Activated CD4-positive, CD25-positive, alpha-beta regulatory T cell treated with anti-CD3 and anti-CD28 coated beads, Interleukin-2, amount 50 U/mL, for 72 hours (primary cell): ENCODE measurements at regions not wholly inside any gene's neighbourhood (a gene's known extent, or its start where the extent isn't known, plus 50 kb on each side); places are given as distances from the start of the nearest gene placed in this dataset.
"Not testable (repeated sequence)": the region's sequence is repeated elsewhere in the genome, so short reads cannot be mapped to it uniquely, and the experiment has no call there.

Experiments used
- DNase-seq: peaks from one replicate; pipeline ENCODE4 v3.0.0; 2021

- DNase-seq: no peak
Observed at GRCh38 chr2:144922519-144922918, 402.6 kb upstream of the ZEB2 start.

DNA sequence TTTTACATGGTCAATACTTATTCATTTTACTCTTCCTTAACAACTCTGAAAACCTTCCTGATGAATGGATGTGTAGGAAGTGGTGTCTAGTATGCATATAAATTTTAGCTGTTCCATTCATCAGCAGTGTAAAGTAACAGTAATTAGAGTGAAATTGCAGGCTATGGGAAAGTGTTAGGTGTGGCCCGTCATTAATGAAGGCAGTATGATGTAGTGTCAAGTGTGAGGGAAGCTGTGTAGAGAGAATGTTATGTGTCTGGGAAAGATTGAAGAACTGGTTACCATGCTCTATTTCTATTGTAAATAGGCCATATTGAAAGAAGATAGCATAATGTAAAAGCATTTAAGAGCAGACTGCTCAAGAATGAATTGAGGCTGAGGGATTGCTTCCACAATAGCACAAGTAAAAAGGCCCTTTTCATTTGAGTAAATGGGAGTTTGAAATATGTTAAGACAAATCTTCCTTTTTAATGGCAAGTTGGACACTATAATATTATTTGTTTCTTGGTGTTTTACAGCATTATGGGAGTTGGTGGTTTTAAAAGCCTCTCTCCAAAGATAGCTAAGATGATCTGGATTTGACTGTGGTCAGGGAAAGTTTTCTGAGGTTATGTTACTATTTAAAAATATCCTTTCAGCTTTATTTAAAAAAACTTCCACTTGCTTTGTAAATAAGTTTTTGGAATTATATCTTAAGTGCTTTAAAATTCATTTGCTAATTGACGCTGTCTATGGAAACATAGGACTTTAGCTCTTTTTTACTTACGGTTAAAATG is 401.0 kb upstream of the ZEB2 start:
- no peak for DNase-seq

DNA sequence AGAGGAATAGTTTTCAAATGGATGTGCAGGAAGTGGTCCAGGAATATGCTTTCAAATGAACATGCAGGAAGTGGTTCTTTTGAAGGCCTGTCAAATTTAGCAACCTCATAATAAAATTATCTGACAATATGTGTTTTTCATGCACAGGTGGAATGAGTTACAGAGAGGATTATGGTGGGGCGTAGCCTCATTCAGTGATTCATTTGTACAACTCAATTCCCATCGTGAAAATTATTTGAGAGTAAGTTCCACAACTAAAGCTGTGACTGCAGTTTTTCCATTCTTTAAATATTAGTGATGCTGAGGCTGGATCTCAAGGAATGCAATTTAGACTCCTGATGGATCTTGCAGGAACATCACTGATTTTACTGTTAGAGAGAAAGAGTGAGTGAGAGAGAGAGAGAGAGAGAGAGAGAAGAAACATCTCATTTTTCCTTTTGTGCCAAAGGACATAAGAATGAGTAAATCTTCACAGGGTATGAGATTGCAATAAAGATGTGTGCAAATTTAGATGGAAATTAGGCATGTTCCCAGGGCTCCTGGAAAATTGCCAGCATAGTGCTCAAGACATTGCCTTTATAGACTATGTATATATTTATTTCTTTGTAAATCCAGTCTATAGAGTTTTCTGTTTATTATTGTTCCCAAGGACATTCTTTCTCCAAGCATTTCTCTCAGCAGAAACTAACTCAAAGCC is 394.9 kb upstream of the ZEB2 start:
- DNase-seq: no peak

- no peak for DNase-seq
Observed at GRCh38 chr2:144914113-144914512, 394.2 kb upstream of the ZEB2 start.

DNA sequence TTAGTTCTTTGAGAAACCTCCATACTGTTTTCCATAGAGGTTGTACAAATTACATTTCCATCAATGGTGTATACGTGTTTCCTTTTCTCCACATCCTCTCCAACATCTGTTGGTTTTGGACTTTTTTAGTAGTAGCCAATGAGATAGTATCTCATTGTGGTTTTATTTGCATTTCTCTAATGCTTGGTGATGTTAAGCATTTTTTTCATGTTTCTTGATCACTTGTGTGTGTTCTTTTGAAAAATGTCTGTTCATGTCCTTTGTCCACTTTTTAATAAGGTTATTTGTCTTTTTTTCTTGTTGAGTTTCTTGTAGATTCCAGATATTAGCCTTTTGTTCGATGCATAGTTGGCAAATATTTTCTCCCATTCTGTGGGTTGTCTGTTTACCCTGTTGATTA is 392.3 kb upstream of the ZEB2 start:
- DNase-seq: no peak

- no peak for DNase-seq
Observed at GRCh38 chr2:144905956-144906355, 386.0 kb upstream of the ZEB2 start.

DNA sequence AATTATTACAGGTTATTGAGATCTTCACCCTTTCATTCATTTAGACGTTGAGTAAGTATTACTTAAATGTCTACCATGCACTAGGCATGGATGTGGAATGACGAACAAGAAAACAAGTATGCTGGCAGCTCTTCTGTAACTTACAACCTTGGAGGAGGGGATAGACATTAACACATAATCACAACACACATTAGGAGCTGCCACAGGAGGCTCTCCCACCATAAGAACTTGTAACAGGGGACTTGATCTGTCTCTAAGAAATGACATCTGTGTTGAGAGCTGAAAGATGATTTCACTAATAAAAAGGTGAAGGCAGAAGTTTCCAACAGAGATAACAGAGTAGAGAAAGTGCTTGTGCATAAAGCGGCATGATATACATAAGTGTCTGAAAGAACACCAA is 384.7 kb upstream of the ZEB2 start:
- DNase-seq: no peak

DNA sequence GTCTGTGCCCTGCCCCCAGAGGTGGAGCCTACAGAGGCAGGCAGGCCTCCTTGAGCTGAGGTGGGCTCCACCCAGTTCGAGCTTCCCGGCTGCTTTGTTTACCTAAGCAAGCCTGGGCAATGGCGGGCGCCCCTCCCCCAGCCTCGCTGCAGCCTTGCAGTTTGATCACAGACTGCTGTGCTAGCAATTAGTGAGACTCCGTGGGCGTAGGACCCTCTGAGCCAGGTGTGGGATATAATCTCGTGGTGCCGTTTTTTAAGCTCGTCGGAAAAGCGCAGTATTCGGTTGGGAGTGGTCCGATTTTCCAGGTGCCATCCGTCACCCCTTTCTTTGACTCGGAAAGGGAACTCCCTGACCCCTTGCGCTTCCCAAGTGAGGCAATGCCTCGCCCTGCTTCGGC is 383.1 kb upstream of the ZEB2 start:
- DNase-seq: not testable (repeated sequence)

DNA sequence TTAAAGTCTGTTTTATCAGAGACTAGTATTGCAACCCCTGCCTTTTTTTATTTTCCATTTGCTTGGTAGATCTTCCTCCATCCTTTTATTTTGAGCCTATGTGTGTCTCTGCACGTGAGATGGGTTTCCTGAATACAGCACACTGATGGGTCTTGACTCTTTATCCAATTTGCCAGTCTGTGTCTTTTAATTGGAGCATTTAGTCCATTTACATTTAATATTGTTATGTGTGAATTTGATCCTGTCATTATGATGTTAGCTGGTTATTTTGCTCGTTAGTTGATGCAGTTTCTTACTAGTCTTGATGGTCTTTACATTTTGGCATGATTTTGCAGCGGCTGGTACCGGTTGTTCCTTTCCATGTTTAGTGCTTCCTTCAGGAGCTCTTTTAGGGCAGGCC is 381.5 kb upstream of the ZEB2 start:
- not testable (repeated sequence) for DNase-seq

DNA sequence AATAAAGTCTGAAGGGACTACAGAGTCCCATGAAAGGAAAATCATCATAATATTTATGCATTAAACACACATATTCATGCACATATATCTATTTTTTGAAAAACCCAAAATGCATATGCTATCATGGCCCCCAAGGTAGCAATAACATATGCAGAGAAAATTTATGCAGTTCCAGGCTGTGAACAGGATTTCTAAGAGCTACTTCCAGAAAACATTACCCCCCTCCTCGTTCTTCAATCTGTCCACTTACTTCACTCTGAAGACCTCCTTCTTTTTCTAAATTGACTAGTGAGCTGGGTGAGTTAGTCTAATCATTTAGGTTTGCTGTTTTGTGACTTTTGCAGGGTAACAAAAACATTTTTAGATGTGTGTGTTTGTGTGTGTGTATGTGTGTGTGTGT is 376.4 kb upstream of the ZEB2 start:
- no peak for DNase-seq

DNA sequence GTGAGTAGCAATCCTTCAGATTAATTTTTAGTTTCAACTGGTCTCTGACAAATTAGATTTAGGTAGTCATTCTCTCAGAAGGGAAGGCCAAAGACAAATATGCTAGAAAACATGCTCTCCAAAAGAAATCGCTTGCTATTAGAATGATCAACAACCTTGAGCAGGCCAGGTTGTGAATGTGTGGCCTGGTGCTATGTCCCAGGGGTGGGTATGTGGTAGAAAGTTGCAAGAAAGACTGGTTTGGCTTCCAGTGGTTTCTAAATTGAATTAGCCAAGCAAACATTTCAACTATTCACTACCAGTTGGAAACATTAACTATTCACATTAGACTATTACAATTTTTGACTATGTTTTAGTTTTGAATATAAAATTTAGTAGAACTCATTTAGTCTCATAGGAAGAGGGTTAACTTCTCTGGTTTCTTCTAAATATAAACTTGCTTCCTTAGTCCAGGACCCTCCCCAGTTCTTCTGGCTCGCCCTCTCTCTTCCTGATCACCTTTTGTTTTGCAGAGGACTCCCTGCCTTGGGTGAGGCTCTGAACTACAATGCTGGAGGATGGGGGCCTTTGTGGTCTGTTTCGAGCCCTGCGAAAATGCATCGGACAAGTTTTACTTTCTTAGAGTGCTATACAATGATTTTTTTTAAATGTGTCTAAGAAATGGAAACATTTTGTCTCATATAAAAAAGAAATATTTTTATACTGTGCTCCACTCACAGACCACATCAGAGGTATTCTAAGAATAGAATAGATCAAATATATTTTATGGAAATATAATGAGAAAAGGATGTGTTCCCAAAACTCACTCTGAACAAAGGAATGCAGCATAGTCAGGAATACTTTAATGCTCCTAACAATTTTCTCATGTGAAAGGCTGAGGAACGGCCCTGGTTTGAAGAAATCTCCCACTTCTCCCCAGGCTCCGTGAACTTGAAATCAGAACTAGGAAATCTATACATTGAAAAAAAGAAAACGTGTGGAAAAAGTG is 375.0 kb upstream of the ZEB2 start:
- DNase-seq: no peak

GRCh38 chr2:144893464-144893863 is 373.5 kb upstream of the ZEB2 start:
- no peak for DNase-seq

- no peak for DNase-seq
Observed at GRCh38 chr2:144890828-144891227, 370.9 kb upstream of the ZEB2 start.

- DNase-seq: no peak
Observed at GRCh38 chr2:144889348-144889747, 369.4 kb upstream of the ZEB2 start.

DNA sequence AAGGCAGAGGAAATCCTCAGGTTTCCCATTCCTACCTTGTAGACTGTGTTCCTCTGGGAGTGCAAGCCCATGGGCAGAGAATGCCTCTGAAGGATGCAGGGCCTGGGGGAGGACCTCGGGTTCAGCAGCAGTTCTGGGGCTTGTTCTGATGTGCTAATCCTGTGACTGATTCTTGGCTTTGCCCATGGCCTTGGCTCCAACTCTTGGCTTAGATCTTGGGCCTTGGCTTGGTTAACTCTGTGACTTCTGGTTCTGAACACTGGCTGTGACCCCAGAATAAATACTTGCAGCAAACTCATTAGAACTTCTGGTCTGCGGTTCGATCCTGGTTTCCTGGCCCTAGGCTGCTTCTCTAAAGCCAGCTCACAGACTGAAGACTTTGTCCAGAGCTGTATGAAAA is 366.9 kb upstream of the ZEB2 start:
- DNase-seq: no peak

DNA sequence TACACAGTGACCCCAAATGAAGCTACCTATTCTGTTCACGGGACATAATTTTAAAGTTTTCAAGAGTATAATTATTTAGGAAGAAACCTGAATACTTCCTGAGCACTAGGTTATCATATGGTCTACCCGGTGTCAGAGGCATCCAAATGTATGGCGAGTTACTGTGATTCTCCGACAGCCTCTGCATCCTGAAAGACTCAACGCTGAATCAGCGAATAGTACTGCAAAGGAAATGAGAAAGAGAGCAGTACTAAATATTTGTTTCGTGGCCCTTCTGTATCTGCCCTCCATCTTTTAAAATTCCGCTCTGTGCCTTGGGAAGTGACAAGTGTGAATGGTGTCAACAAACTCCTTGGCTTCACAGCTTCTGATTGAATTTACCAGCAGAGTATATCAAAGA is 358.0 kb upstream of the ZEB2 start:
- no peak for DNase-seq

GRCh38 chr2:144876013-144876412 is 356.1 kb upstream of the ZEB2 start:
- DNase-seq: no peak

GRCh38 chr2:144875290-144875969 is 355.5 kb upstream of the ZEB2 start:
- no peak for DNase-seq

DNA sequence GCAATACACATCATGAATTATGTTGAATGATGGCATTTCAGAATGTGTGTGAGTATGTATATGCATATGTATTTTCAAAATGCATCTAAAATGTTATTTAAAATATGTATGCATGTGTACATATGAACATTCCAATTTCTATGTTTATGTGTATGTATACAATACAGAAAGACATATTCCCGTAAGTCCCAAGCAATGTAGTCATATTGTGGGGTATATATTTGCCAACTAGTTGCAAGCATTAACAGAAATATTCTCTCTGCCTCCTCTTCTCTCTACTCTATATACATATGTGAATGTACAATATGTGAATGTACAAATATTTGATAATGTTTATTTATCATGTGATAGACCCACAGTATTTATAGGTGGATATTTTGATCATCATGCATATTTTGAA is 345.8 kb upstream of the ZEB2 start:
- no peak for DNase-seq

DNA sequence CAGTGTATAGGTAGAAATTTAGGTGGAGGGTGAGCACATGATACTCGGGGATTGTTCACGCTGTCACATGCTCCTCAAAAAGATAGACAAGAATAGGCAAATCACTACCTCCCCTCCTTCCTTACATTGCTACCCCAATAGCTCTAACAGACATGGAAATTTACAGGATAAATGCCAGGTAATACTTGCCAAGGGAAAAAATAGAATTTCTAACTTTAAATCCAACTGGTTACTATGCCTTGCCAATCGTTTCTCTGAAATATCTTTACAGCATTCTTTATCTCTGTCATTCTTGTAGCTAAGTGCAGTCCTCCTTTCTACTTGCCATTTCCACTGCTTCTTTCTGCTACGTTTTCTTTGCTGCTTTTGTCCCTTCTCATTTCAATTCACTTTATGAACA is 339.8 kb upstream of the ZEB2 start:
- no peak for DNase-seq

DNA sequence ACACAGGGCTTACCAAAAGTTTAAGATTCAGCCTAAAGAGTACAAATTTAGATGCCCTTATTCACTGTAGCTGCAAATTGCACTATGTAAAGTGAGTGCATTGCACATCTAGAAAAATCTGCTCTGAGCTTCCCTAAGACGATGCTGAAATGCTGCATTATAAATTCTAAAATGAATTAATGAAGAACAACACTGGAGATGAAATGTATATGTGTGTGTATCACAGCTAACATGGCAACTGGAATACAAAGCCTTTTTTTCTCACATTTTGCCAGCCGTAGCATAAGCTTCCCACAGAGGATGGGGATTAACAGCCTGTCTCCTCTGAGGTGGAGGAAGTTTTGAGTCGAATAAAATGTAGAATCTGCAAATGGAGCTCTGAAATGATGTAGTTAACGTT is 338.3 kb upstream of the ZEB2 start:
- DNase-seq: no peak

DNA sequence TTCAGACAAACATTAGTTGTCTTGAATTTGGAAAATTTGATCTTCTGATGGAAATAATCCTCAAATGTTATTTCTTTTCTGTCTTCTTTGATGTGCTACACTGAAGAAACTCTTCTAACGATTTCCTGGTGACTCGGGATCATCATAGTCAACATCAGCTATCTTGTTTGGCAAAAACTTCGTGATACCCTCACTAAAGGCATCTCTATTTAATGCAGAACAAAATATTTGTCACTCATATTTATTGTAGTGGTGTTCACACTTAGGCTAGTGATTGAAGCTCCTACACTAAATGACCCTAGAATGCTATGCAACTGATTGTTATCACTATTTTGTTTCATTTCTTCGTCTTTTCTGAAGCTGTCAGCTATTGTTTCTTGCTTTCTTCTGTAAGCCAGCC is 334.7 kb upstream of the ZEB2 start:
- DNase-seq: no peak

GRCh38 chr2:144849612-144850011 is 329.7 kb upstream of the ZEB2 start:
- DNase-seq: no peak
